ENCODE measurements at regions not wholly inside any gene's neighbourhood (a gene's known extent, or its start where the extent isn't known, plus 50 kb on each side); places are given as distances from the start of the nearest gene placed in this dataset.

DNA sequence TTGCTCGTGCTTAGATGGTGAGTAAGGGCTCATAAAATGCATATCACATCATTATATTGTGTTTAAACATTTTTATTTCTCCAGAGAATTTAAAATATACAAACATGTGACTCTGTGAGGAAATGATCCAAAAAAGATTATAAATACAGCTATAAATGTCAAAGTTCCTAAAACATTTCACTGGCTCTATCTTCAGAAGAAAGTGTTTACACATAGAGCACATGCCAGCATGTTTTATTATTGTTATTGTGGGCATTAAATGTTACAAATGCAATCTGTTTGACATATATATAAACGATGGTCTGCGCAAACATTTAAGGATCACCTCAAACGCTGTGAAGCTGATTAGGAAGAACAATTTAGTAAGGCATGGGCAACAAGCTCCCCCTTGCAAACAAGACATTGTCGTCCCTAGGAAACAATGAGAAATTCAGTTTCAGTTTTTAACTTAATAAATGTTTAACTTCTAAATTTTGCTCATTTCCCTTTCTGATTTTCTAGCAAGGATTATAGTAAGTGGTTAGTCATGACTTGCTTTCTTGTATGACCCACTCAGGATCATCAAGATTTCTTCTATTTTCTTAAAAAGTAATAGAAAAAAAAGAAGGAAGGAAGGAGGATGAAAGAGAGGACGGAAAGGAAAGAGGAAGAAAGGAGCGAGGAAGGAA lies 207.5 kb downstream of the SATB1 start:
- Histone ChIP-seq H3K9me3 (ENCODE audit: low read depth) (no peaks in the 10 kb centered on the region), H3K27me3 (no peaks in the 10 kb centered on the region), H3K4me1 (ENCODE audit: low read depth) (no peaks in the 10 kb centered on the region), H3K36me3 (no peaks in the 10 kb centered on the region), H3K27ac (no peak overlapping the region), H3K4me3 (no peak overlapping the region)
- no peak for DNase-seq (ENCODE audit: low read depth in 1 of 2, low spot score in 1 of 2)
- TF ChIP-seq, protein P1, sequence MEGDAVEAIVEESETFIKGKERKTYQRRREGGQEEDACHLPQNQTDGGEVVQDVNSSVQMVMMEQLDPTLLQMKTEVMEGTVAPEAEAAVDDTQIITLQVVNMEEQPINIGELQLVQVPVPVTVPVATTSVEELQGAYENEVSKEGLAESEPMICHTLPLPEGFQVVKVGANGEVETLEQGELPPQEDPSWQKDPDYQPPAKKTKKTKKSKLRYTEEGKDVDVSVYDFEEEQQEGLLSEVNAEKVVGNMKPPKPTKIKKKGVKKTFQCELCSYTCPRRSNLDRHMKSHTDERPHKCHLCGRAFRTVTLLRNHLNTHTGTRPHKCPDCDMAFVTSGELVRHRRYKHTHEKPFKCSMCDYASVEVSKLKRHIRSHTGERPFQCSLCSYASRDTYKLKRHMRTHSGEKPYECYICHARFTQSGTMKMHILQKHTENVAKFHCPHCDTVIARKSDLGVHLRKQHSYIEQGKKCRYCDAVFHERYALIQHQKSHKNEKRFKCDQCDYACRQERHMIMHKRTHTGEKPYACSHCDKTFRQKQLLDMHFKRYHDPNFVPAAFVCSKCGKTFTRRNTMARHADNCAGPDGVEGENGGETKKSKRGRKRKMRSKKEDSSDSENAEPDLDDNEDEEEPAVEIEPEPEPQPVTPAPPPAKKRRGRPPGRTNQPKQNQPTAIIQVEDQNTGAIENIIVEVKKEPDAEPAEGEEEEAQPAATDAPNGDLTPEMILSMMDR (IDR thresholded peaks at IDR 0.05; ENCODE audit: low read depth, low read length), result no peak

DNA sequence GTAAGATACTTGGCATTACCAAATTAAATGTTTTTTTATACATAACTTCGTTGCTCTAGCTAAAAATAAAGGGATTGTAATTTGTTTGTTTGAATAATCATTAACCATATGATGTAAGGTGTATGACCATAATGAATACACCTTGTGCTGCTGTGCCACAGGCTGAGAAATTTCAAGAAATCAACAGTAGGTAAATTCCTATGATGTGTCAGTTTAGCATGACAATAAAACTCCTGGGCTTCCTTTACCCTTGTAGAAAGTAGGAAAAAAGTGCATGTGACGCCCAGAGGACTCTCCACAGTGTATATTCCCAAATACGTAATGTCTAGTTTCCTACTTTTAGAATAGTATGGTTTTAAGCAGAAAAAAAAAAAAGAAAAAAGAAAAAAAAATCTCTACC lies 208.1 kb downstream of the SATB1 start:
- no peak for DNase-seq (ENCODE audit: low read depth in 1 of 2, low spot score in 1 of 2)
- TF ChIP-seq, protein P1 (IDR thresholded peaks at IDR 0.05; ENCODE audit: low read depth, low read length), result no peak
- Histone ChIP-seq H3K27me3 (no peaks in the 10 kb centered on the region), H3K36me3 (no peaks in the 10 kb centered on the region), H3K4me3 (no peak overlapping the region), H3K27ac (no peak overlapping the region), H3K9me3 (ENCODE audit: low read depth) (no peaks in the 10 kb centered on the region), H3K4me1 (ENCODE audit: low read depth) (no peaks in the 10 kb centered on the region)

DNA sequence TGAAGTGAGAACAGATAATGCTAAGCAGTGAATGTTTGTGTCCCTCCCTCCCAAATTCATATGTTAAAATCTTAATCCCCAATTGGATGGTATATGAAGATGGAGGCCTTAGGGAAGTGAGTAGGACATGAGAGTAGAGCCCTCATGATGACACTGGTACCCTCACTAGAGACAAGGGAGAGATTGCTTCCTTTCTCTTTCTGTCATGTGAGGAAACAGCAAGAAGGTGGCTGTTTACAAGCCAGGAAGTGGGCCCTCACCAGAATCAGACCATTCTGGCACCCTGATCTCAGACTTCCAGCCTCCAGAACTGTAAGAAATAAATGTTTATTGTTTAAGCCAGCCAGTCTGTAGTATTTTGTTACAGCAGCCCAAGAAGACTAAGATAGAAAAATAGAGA lies 209.5 kb downstream of the SATB1 start:
- Histone ChIP-seq H3K36me3 (no peaks in the 10 kb centered on the region), H3K27me3 (no peaks in the 10 kb centered on the region), H3K4me3 (no peak overlapping the region), H3K9me3 (ENCODE audit: low read depth) (no peaks in the 10 kb centered on the region), H3K27ac (no peak overlapping the region), H3K4me1 (ENCODE audit: low read depth) (no peaks in the 10 kb centered on the region)
- TF ChIP-seq, protein P1 (IDR thresholded peaks at IDR 0.05; ENCODE audit: low read depth, low read length), result no peak
- no peak for DNase-seq (ENCODE audit: low read depth in 1 of 2, low spot score in 1 of 2)

DNA sequence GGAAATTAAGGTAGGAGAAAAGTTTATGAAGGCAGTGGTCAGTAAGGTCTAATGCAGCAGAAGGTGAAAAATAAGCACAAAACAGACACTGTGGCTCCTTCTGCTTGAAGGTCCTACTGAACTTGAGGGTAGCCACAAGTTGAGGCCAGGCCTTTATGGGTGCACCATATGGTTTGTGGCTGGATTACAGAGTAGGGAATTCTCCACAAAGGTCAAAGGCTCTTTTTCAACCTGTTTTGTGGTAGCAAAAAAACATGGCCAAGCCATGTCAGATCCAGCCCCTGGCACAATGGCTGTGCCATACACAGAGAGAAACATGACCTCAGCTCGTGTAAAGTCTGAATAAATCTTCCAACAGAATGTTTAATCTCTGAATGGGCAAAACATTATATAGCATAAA lies 214.0 kb downstream of the SATB1 start:
- TF ChIP-seq, protein P1 (IDR thresholded peaks at IDR 0.05; ENCODE audit: low read depth, low read length), result no peak
- H3K36me3 ChIP-seq, result no peaks in the 10 kb centered on the region
- no peaks in the 10 kb centered on the region for H3K9me3 ChIP-seq (ENCODE audit: low read depth)
- H3K4me1 ChIP-seq (ENCODE audit: low read depth), result no peaks in the 10 kb centered on the region
- DNase-seq (ENCODE audit: low read depth in 1 of 2, low spot score in 1 of 2), result no peak
- no peak overlapping the region for H3K4me3 ChIP-seq
- H3K27me3 ChIP-seq, result no peaks in the 10 kb centered on the region
- H3K27ac ChIP-seq, result no peak overlapping the region

DNA sequence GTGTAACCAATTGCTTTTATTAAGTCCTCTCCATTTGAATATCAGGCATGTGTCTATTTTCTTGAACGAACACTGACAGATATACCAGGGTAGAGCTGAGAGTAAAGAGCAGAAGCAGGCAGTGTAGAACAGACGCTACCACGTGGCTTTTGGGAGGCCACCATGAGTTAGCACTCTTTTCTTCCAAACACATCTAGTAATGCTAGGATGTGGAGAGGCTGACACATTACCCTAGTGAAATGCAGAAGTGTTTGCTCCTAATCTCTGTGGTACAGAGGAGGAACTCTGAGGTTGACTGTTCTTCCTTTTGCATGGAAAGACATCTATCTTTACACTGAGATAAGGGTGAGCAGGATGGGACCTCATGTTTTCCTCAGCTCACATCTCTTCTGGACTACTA lies 216.3 kb downstream of the SATB1 start:
- Histone ChIP-seq H3K27ac (no peak overlapping the region), H3K27me3 (no peaks in the 10 kb centered on the region), H3K9me3 (ENCODE audit: low read depth) (no peaks in the 10 kb centered on the region), H3K36me3 (no peaks in the 10 kb centered on the region), H3K4me3 (no peak overlapping the region), H3K4me1 (ENCODE audit: low read depth) (no peaks in the 10 kb centered on the region)
- TF ChIP-seq, protein P1 (IDR thresholded peaks at IDR 0.05; ENCODE audit: low read depth, low read length), result no peak
- no peak for DNase-seq (ENCODE audit: low read depth in 1 of 2, low spot score in 1 of 2)

Data from cardiac muscle cell (in vitro differentiated cells and primary cell).